ENCODE measurements at regions not wholly inside any gene's neighbourhood (a gene's known extent, or its start where the extent isn't known, plus 50 kb on each side); places are given as distances from the start of the nearest gene placed in this dataset.

DNA sequence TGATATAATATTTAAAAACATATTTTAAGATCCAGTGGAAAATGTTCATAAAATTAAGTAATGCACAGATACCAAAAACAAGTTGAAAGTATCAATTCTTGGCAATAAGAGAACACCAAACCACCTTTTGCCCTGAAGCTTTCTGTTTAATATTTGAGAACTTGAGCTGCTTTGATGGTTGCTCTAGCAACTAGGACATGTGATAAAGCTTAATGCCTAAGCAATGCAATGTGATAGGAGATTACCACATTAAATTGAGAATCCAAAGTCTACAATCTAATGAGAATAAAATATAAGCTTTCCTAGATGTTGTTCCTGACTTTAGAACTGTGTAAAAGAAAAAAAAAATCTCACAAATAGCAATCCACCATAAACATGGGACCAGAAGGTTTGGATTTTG is 1367.5 kb upstream of the PCDH9 start:
- TF ChIP-seq, protein P1, sequence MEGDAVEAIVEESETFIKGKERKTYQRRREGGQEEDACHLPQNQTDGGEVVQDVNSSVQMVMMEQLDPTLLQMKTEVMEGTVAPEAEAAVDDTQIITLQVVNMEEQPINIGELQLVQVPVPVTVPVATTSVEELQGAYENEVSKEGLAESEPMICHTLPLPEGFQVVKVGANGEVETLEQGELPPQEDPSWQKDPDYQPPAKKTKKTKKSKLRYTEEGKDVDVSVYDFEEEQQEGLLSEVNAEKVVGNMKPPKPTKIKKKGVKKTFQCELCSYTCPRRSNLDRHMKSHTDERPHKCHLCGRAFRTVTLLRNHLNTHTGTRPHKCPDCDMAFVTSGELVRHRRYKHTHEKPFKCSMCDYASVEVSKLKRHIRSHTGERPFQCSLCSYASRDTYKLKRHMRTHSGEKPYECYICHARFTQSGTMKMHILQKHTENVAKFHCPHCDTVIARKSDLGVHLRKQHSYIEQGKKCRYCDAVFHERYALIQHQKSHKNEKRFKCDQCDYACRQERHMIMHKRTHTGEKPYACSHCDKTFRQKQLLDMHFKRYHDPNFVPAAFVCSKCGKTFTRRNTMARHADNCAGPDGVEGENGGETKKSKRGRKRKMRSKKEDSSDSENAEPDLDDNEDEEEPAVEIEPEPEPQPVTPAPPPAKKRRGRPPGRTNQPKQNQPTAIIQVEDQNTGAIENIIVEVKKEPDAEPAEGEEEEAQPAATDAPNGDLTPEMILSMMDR (IDR thresholded peaks at IDR 0.05; ENCODE audit: insufficient read depth, low read depth, low read length): no peak
- no peak for TF ChIP-seq EZH2 (IDR thresholded peaks at IDR 0.05; ENCODE audit: insufficient read depth, low read length)
- H3K4me1 ChIP-seq (ENCODE audit: insufficient read depth, low read length): no peaks in the 10 kb centered on the region
- no peaks in the 10 kb centered on the region for H3K36me3 ChIP-seq (ENCODE audit: insufficient read depth, low read length)
- H4K20me1 ChIP-seq (ENCODE audit: insufficient read depth, low read length): no peaks in the 10 kb centered on the region
- DNase-seq (ENCODE audit: low read depth) (no peak), FAIRE-seq (no peak)
- H3K79me2 ChIP-seq (ENCODE audit: insufficient read depth, low read length): no peaks in the 10 kb centered on the region
- no peak overlapping the region for H3K9ac ChIP-seq (ENCODE audit: low read length)
- H3K4me3 Mint-ChIP-seq (ENCODE audit: unreplicated experiment): no peak overlapping the region
- no peak overlapping the region for H3K27ac ChIP-seq (ENCODE audit: low read depth, low read length)
- H3K4me3 ChIP-seq (ENCODE audit: insufficient read depth, low read depth, low read length): no peak overlapping the region
- H3K27ac Mint-ChIP-seq (ENCODE audit: unreplicated experiment): no peak overlapping the region
- no peak overlapping the region for H2AFZ ChIP-seq (ENCODE audit: low read depth, low read length)
- no peaks in the 10 kb centered on the region for H3K9me3 ChIP-seq (ENCODE audit: insufficient read depth, low read depth, low read length)
- H3K4me2 ChIP-seq (ENCODE audit: low read length): no peak overlapping the region
- no peaks in the 10 kb centered on the region for H3K27me3 ChIP-seq (ENCODE audit: insufficient read depth, low read length)
- no peaks in the 10 kb centered on the region for H3K4me1 Mint-ChIP-seq (ENCODE audit: low read depth, unreplicated experiment)
- H3K27me3 Mint-ChIP-seq (ENCODE audit: low read depth, unreplicated experiment): no peaks in the 10 kb centered on the region
- no peaks in the 10 kb centered on the region for H3K36me3 Mint-ChIP-seq (ENCODE audit: low read depth, unreplicated experiment)
- H3K9me3 Mint-ChIP-seq (ENCODE audit: unreplicated experiment): no peaks in the 10 kb centered on the region

- Histone ChIP-seq H3K4me3 (ENCODE audit: insufficient read depth, low read depth, low read length) (no peak overlapping the region), H3K27ac (ENCODE audit: low read depth, low read length) (no peak overlapping the region)
- no peaks in the 10 kb centered on the region for H3K4me1 Mint-ChIP-seq (ENCODE audit: low read depth, unreplicated experiment)
Observed at GRCh38 chr13:68588623-68589022, 1358.5 kb upstream of the PCDH9 start.

GRCh38 chr13:68584776-68585175 is 1354.6 kb upstream of the PCDH9 start:
- FAIRE-seq (no peak), DNase-seq (ENCODE audit: low read depth) (no peak)
- no peak overlapping the region for H3K4me3 Mint-ChIP-seq (ENCODE audit: unreplicated experiment)
- no peaks in the 10 kb centered on the region for H3K27me3 Mint-ChIP-seq (ENCODE audit: low read depth, unreplicated experiment)
- Histone ChIP-seq H3K4me3 (ENCODE audit: insufficient read depth, low read depth, low read length) (no peak overlapping the region), H3K9ac (ENCODE audit: low read length) (no peak overlapping the region), H3K9me3 (ENCODE audit: insufficient read depth, low read depth, low read length) (no peaks in the 10 kb centered on the region), H3K4me2 (ENCODE audit: low read length) (no peak overlapping the region), H3K27ac (ENCODE audit: low read depth, low read length) (no peak overlapping the region), H3K4me1 (ENCODE audit: insufficient read depth, low read length) (no peaks in the 10 kb centered on the region), H4K20me1 (ENCODE audit: insufficient read depth, low read length) (no peaks in the 10 kb centered on the region), H3K36me3 (ENCODE audit: insufficient read depth, low read length) (no peaks in the 10 kb centered on the region), H2AFZ (ENCODE audit: low read depth, low read length) (no peak overlapping the region), H3K79me2 (ENCODE audit: insufficient read depth, low read length) (no peaks in the 10 kb centered on the region), H3K27me3 (ENCODE audit: insufficient read depth, low read length) (no peaks in the 10 kb centered on the region)
- H3K27ac Mint-ChIP-seq (ENCODE audit: unreplicated experiment): no peak overlapping the region
- no peaks in the 10 kb centered on the region for H3K9me3 Mint-ChIP-seq (ENCODE audit: unreplicated experiment)
- no peak for TF ChIP-seq EZH2 (IDR thresholded peaks at IDR 0.05; ENCODE audit: insufficient read depth, low read length)
- TF ChIP-seq, protein P1 (IDR thresholded peaks at IDR 0.05; ENCODE audit: insufficient read depth, low read depth, low read length): no peak
- H3K4me1 Mint-ChIP-seq (ENCODE audit: low read depth, unreplicated experiment): no peaks in the 10 kb centered on the region
- no peaks in the 10 kb centered on the region for H3K36me3 Mint-ChIP-seq (ENCODE audit: low read depth, unreplicated experiment)

More at GRCh38 chr13:68588623-68589022, 1358.5 kb upstream of the PCDH9 start:
- Histone ChIP-seq H2AFZ (ENCODE audit: low read depth, low read length) (no peak overlapping the region), H4K20me1 (ENCODE audit: insufficient read depth, low read length) (no peaks in the 10 kb centered on the region), H3K4me2 (ENCODE audit: low read length) (no peak overlapping the region), H3K4me1 (ENCODE audit: insufficient read depth, low read length) (no peaks in the 10 kb centered on the region), H3K9ac (ENCODE audit: low read length) (no peak overlapping the region), H3K79me2 (ENCODE audit: insufficient read depth, low read length) (no peaks in the 10 kb centered on the region), H3K9me3 (ENCODE audit: insufficient read depth, low read depth, low read length) (no peaks in the 10 kb centered on the region), H3K27me3 (ENCODE audit: insufficient read depth, low read length) (no peaks in the 10 kb centered on the region), H3K36me3 (ENCODE audit: insufficient read depth, low read length) (no peaks in the 10 kb centered on the region)
- Mint-ChIP-seq H3K27ac (ENCODE audit: unreplicated experiment) (no peak overlapping the region), H3K4me3 (ENCODE audit: unreplicated experiment) (no peak overlapping the region), H3K27me3 (ENCODE audit: low read depth, unreplicated experiment) (no peaks in the 10 kb centered on the region), H3K9me3 (ENCODE audit: unreplicated experiment) (no peaks in the 10 kb centered on the region), H3K36me3 (ENCODE audit: low read depth, unreplicated experiment) (no peaks in the 10 kb centered on the region)
- no peak for FAIRE-seq
- no peak for DNase-seq (ENCODE audit: low read depth)
- TF ChIP-seq EZH2 (IDR thresholded peaks at IDR 0.05; ENCODE audit: insufficient read depth, low read length): no peak
- TF ChIP-seq, protein P1 (IDR thresholded peaks at IDR 0.05; ENCODE audit: insufficient read depth, low read depth, low read length): no peak
